ENCODE measurements at regions not wholly inside any gene's neighbourhood (a gene's known extent, or its start where the extent isn't known, plus 50 kb on each side); places are given as distances from the start of the nearest gene placed in this dataset.

DNA sequence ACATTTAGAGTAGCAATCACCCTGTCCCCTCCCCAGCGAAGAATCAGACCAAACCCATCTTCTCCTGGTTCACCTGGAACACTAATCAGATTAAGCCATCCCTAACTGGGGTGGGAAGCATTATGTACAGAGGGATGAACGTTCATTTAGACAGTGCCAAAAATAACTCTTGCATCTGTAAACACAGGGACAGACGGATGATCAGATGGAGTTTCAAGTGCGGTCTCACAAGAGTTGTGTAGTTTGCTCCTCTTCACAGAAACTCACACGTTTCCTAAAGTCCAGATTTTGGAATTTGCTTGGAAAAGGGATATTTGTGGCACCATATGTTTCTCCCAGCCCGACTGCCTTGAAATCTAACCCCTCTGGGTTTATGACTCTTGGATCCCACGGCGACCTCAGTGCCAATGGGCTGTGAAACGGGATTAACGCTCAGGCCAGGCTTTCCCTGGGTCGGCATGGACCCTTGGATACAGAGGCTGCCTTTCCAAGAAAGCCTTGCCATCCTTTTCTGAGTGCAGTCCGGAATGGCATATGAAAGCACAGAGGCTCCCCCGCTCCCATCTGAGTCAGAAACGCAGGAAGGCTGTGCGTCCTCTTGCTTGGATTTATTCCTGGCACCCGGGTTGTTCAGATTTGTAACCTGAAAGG, 293.2 kb upstream of the HABP2 start:
- no peak for DNase-seq

DNA sequence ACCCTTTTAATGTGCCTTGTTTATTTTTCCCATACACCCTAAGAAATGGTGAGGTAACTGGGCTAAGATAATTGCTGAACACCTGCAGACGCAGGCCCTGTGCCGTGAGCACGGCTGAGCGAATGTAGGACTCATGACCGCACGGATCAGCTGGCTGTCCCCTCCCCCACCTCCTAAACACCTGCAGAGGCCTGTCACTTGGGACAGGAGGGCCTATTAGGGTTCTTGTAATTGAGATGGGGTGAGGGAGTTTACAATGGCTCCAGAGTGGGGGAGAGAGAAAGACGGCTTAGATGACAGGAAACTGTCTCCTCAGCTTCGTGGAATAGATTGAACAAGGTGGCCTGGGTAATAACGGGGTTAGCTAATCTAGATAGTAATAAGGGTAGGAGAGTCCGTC, 291.7 kb upstream of the HABP2 start:
- no peak for DNase-seq

DNA sequence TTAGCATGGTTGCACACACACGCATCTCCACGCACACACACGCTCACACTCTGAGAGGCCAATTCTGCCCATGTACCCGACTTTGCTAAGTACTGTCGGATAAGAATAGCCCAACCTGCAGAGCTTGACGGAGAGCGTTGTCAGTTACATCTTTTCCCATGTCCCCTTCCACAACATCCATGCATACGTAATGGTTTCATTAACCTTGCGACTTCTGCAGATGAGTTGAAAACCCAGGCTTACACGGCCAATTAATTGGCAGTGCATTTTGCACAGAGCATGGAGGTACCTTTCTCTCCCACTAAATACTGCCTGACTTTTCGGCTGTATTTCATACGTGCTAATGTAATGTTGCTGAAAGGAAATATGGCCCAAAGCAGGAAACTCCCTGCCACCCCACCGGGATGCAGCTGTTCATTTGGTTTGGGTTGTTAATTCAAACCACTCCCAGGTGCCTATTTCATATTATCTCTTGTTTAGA, 291.2 kb upstream of the HABP2 start:
- DNase-seq = no peak

DNA sequence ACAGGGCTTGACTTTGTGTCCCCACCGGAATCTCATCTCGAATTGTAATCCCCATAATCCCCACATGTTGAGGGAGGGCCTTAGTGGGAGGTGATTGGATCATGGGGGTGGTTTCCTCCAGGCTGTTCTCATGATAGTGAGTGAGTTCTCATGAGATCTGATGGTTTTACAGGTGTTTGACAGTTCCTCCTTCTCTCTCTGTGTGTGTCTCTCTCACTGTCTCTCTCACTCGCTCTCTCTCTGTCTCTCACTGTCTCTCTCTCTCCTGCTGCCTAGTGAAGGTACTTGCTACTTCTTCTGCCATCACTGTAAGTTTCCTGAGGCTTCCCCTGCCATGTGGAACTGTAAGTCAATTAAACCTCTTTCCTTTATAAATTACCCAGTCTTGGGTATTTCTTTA, 289.8 kb upstream of the HABP2 start:
- no peak for DNase-seq

DNA sequence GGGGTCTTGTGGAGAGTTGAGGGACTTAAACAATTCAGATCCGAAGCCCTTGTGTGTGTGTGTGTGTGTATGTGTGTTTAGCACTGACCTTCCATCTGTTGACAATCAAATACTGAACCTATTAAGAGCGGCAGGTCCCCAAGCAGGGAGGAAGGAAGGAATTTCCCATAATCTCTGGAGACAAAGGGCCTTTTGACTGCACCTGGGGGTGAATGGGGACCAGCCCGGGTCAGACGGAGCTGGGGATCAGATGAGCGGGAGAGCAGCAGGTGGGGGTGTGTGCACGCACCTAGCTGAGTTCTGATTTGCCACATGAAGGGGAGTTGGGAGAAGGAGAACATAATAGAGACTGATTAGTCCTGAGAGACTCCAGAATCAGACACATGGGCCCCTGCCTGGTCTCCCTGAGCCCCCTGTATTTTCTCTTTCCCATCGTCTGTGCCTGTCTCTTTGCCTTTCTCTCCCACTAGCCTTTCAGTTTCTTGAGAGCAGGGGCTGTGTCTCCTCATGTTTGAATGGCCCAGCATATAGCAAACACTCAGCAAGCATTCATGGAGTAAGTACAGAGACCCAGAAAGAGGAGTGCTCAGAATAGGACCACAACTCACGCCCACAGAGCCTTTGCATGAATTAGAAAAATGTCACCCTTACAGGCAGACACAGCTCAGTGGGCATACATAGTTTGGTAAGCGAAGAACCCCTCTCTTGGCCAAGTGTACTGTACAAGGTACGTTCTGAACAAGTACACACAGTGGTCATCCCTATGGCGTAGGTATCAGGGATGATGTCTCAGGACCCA, 288.3 kb upstream of the HABP2 start:
- no peak for DNase-seq

DNA sequence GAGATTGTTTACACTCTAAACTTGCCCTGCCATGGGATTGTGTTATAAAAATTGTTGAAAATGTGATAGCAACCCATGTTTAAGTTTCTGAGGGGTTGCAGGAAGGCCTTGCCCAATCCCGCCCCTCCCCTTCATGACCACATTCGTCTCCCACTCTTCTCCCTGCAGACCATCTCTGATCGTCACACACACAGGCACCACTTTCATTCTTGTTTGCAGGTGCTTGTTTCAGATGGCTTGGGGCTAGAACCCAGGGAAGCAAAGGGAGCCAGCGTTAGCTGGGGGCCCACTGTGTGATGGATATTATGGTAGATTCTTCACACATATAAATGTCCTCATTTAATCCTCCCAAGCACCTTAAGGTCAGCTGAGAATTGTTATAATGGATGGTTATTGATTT, 286.7 kb upstream of the HABP2 start:
- DNase-seq = no peak

DNA sequence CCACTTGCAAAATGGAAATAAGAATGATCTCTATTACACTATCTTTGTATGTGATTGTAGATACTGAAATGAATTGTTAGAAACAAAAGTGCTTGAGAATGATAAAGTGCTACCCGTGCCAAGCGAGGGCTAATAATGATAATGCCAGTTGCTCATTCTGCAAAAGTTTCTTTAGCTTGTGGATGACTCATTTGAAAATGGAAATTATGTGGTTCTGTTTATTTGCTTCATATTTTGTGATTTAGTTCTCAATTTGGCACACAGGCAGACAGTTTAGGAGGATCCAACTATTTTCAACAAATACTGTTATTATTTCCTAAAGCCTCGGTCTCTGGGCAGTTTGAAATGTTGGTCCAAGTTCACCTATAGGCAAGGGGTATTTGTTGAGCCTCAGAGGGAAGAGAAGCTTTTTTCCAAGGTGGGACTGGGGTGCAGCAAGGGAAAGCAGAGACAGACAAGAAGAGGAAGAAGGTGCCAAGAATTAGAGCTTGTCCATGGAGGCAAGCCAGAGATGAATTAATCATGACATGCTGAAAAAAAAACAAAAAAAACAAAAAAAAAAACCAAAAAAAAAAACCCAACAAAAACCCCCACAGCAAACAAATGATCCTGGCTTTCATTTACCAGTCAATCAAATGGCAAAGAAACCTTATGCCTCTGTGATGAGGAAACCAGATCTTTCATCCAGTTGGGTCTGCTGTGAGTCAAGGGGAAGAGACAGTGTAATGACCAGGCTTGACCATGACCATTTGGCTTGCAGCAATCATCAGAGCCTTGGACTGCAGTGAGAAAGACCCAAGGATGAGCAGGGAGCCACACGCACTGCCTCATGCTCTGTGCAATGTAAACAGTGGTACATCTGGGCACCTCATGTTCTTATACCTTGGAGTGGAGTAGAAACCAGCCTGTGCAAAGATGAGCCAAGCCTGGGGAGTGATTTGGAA, 285.0 kb upstream of the HABP2 start:
- DNase-seq = no peak

DNA sequence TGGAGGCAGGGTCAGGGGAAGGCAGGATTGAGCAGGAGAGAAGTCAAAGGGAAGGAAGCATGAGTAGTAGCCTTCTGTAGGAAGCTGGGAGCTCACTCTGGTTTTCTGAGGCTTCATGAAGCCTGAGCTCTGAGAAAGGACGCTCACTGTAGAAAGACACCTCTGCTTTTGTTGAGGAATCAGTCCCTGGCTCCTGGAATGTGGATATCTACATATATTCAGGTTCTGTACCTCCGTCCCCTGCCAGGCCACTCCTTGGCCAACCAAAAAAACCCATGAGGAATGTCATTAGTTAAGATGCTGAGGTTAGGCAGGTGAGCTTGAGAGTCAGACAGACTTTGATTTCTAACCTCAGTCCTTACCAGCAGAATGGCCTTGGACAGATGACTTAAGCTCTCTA, 283.5 kb upstream of the HABP2 start:
- DNase-seq = no peak

DNA sequence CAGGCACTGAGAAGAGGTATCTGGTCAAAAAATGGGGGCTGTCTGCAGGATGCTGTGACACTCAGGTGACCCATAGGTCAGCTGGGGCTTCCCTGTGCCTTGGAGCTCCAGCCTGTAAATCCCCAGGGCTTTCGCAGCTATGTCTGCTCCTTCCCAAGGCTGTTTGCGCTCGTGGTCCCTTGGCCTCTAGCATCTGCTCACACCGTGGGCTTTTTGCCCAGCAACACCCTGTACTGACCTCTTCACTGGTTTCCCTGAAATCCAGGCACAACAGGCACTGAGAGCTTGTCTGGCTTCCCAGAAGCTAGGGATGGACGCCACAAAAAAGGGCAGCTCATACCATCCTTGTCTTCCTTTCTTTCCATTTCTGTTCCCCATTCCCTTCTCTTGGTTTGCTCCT, 280.3 kb upstream of the HABP2 start:
- DNase-seq = no peak

DNA sequence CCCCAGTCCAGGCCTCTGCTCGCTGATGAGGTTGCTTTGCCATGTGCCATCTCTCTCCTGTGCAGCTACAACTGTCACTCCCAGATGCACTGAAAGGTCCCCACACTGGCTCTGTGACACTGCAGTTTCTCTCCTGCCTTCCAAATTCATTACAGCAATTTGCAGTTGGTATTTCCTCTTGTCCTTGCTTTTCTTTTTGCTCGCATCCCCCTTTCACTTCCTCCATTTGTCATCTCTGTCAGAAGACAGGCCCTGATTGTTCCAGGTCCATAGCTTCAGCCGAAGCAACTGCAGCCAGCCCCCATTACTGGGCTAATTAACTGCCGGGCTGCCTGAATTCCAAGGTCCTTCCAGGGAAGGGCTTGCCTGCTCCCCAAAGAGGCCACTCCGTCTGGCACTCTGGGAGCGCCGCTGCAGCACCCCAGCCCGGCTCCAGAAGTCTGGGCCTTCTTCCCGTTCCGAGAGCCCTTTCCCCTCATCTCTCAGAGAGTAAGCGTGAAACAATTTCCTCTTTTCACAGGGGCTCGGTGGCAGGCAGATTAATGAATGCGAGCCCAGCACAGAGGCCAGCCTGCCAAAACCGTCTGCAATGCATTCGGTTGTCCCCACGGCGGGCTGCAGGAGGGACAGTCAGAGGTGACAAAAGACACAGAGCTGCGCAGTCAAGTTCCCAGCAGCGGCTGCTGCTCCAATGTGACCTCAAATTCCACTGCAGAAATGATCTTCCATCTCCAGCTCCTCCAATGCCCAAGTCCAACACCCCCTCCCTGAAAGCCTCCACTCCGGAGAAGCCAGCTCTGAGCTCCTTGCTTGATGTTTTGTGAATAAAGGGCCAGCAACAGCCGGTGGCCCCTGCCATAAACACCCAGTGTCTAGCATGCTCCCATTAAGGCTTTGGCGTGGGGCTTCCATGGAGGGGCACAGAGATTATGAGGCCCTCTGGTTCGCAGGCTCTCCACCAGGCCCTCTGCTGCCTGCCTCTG, 279.4 kb upstream of the HABP2 start:
- no peak for DNase-seq

DNA sequence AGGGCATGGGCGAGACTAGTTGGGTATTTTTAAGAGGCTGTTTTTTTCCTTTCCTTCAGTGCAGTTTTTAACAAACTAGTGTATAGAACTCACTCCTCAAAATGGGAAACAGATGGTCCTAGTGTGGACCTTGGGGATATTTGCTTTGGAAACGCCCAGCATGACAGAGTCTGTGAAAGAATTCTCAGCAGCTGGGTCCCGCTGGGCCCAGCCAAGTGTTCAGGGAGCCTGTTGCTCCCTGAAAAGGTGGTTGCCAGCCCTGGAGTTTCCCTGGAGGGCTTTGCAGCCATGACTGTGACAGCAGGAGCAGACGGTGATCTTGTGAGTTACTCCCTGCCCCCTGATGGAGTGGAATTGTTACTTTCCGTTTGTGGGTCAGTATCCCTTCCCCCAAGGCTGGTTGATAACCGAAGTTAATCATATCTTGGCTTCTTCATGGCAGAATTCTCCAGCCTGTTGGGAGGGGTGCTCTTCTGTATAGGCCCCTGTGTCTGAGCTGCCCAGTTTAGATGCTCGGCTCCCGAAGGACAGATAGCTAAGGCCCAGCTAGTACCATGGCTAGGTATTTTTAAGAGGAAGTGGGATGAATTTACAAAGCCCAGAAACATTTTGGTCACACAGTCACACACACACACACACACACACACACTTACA, 278.6 kb upstream of the HABP2 start:
- DNase-seq = no peak

DNA sequence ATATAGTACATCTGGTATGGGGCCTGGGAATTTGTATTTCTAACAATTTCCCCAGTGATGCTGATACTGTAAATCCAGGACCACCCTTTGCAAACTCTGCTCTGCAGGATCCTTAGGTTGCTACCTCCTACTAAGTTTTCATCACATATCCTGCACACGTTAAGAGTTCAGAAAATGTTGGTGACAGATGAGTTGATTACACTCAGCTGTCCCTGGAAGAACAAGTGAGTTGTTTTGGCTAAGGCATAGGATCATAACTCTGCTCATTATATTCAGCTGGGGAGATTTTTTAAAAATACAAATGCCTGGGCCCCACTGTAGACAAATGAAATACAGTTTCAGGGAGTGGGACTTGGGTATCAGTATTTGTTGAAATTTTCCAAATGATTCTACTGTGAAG, 274.6 kb upstream of the HABP2 start:
- DNase-seq = no peak

DNA sequence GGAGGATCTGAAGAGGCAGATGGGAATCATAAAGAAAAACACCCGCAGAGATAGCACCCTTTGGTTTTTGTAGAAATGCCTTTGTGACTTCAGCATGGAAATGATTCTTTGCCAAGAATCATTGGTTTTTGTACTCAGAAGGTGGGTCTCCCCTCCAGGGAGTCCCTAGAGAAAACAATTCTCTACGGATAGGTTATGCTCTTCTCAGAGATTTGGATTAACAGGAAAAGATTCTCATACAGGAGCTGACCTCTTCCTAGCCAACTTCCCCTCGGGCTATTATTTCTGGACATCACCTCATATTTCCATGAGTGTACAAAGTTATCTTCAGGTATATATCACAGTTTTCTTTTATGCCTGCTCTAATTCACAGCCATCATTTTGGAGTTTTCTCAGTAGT, 274.2 kb upstream of the HABP2 start:
- no peak for DNase-seq

DNA sequence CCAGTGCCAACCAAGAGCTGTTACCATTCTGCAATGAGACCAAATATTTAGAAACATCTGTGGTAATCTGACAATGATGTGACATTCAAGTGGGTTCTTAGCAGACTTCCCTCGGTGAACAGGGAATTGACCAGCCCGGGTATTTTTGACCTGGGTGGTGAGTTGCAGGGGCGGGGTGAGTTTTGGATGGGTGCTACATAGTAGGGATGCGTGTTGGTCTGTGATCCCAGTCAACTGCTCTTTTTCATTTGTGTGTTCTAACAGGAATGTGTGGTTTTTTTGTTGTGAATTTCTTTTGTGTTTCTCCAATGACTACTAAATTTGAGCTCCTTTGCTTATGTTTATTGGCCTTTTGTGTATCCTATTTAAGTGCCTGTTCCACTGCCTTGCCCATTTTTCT, 273.6 kb upstream of the HABP2 start:
- DNase-seq = no peak

DNA sequence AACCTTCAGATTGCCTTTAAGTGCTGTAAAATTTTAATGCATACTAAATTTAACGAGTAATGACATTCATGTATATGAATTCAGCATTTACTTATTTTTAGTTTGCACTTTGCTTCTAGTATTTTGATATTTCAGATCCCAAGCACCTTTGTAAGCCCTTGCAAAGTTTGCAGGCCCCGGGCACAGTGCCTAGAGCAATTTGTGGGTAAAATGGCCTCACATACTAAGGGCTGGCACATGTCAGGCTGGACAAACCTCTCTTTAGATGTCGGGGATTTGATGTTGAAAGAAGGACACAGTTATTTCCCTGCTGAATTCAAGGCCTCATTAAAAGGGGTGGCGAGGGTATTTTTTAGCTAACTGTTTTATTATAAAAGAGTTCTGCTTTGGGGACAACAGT, 270.3 kb upstream of the HABP2 start:
- no peak for DNase-seq

DNA sequence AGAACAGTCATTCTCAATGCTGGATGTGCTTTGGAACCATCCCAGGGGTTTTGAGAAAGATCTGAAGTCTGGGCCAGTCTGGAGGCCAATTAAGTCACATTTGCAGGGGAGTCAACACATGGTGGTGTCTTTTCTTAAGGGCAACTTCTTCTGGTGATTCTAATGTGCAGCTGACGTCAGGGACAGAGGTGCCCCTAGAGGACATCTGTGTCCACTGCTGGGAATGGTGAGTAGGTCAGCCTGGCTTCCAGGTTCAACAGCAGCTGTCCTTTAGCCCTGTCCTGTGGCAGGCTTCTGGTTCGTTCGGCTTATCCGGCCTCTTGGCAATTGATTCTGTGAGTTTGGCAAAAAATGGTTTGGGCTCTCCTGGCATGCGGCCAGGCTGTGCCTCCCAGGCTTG, 269.7 kb upstream of the HABP2 start:
- DNase-seq = no peak

DNA sequence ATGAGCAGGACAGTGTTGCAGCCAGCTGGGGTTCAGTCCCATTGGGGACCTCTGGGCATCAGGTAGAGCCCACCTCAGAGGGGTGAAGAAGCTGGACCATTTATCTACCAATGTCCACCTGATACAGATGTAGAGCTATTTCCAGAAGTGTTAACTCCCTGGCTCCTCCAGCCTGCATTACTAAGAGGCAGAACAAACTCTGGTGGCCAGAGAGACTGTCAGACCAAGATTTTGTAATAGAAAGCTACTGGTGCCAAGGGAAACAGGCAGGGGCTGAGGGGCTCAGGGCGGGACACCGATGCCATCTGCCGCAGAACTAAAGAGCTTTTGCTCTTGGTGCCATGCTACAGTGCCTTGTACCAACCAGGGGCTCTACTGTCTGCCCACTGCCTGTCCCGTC, 268.2 kb upstream of the HABP2 start:
- DNase-seq = no peak

DNA sequence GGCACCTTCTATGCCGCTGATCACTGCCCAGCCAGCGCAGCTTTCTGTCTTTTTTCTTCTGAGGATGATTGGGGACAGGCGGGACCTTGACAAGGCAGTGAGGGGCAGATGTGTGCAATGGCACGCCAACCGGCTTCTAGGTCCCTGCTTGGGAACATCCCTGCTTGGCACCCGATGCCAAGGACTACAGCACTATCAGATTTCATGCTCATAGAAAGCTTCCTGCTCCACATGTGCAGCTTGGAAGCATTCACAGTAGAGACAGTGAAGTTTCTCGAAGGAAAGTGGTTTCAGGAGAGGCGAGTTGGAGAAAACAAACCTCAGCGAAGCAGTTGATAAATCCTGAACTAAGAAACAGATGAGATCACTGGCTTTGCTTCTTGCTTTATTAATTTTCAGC, 267.5 kb upstream of the HABP2 start:
- no peak for DNase-seq

DNA sequence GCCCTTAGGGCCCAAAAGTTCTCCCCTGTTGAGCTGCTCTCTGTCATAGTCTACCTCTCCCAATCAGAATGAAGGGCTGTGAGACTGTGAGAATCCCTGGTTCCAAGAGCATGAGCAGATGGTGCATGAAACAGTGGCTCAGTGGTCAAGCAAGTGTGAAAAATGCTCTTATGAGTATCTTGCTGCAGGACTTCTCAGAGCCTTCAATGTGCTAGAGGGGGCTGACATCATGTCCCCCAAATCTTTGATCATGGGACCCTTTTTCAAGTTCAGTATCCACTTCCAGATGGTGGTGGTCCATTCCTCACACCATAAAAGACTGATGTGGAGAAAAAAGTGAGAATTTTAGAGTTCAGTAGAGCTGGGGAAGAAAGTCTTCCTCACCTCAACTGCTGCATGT, 265.3 kb upstream of the HABP2 start:
- DNase-seq = no peak

DNA sequence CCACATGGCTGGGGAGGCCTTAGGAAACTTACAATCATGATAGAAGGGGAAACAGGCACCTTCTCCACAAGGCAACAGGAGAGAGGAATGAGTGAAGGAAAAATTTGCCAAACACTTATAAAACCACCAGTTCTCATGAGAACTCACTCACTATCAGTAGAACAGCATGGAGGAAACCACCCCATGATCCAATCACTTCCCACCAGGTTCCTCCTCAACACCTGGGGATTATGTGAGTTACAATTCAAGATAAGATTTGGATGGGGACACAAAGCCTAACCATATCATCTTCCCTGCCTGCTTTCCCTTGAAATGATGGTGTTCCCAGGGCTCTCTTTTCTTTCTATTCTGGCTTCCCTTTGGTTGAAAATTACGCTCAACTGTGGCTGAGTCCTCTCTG, 262.7 kb upstream of the HABP2 start:
- DNase-seq = no peak

DNA sequence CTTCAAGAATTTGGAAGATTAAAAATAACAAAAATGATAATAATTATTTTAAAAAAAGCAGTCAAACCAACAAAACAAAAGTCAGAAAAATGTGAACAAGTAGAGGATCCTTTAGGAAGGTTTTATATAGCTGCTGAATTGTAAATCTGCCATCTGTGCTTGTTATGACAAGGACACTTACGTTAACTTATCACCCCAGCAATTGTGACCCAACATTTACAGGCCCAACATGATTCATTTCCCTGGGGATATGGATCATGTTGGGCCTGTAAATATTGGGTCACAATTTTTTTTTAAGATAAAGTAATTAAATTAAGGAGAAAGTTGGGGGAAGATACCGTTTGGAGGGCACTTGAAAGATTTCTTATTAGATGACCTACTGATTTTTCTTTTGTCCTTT, 261.4 kb upstream of the HABP2 start:
- DNase-seq = no peak

DNA sequence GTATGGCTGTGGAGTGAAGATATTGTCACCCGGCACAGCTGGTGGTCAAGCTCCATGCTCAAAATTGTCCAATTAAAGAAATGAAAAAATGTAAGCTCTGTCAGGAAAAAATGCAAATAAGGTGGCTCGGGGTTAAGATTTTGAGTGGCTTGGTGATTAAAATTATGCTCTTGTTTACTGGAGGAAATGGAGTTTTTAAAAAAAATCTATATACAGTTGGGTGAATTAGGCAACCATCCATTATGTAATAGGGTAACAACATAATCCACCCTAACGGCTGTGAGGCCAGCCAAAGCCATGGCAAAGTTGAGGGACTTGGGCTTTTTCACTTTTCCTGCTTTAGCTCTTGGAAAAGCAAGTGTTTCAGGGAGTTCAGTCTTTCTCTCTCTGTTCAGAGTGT, 260.8 kb upstream of the HABP2 start:
- no peak for DNase-seq

Data from activated CD4-positive, alpha-beta T cell treated with anti-CD3 and anti-CD28 coated beads for 4 hours (primary cell).